HG03378 (cell line): ENCODE measurements at regions not wholly inside any gene's neighbourhood (a gene's known extent, or its start where the extent isn't known, plus 50 kb on each side); places are given as distances from the start of the nearest gene placed in this dataset.
A peak's percentile ranks its signal among the peaks of the same experiment; 100 is the strongest.
"Not testable (repeated sequence)": the region's sequence is repeated elsewhere in the genome, so short reads cannot be mapped to it uniquely, and the experiment has no call there.

Experiments used
- ATAC-seq: cut with Tn5 transposase; IDR thresholded peaks from one replicate; pipeline ENCODE4 v1.9.1; 2021; ENCODE audit warnings: mild to moderate bottlenecking, moderate library complexity; ENCODE audit not compliant: unreplicated experiment

DNA sequence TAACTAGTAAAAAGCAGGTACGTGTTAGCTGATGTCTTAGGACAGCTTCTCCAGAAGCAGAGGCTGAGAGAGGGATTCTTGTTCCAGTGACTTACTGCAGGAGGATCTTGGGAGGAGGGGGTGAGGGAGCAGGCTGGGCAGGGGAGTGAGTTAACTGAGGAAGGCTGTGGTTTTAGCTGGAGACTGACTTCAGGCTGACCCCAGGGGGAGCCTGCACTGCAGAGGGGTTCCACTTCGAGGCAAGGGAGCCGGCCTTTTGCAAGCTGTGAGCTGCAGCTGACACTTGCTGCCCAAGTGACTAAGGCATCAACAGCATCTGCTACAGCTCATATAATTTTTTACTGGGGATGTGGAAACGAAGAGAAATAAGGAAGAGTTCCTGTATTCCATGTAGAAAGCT is 50.4 kb upstream of the SOD1 start:
- no peak for ATAC-seq

DNA sequence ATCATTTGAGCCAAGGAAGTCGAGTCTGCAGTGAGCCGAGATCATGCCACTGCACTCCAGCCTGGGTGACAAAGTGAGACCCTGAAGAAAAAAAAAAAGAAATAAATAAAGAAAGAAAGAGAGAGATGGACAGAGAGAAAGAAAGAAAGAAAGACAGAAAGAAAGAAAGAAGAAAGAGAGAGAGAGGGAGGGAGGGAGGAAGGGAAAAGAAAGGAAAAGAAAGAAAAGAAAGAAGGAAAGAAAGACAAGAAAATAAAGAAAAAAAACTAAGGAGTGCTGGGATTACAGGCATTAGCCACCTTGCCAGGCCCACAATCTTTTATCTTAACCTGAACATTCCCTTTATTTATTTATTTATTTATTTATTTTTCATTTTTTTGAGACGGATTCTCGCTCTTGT is 51.7 kb upstream of the SOD1 start:
- no peak for ATAC-seq

DNA sequence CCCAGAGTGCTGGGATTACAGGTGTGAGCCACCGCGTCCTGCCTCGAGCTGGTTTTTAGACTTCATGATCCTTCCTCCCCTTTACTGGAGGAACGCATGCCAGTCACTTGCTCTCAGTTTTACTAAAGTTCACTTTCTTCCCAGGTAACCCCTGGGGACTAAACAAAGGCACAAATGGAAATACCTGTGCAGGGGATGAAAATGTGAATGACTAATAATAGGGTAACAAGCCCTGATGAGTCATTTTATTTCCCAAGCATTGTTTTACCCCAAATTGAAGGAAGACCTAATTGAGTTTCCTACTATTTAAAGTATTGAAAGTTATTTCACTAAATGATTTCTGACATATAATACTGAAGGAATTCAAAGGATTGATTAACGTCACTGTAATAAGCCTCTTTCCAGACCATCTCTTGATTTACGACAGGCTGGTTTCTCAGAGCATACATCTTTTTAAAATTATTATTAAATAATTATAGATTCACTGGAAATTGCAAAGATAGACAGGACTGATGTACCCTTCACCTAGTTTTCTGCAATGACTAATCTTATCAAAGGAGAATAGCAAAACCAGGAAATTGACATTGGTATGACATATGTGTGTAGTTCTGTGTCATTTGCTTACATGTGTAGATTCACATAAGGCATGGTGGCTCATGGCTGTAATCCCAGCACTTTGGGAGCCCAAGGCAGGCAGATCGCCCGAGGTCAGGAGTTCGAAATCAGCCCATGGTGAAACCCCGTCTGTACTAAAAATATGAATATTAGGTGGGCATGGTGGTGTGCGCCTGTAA is 53.2 kb upstream of the SOD1 start:
- ATAC-seq: no peak

DNA sequence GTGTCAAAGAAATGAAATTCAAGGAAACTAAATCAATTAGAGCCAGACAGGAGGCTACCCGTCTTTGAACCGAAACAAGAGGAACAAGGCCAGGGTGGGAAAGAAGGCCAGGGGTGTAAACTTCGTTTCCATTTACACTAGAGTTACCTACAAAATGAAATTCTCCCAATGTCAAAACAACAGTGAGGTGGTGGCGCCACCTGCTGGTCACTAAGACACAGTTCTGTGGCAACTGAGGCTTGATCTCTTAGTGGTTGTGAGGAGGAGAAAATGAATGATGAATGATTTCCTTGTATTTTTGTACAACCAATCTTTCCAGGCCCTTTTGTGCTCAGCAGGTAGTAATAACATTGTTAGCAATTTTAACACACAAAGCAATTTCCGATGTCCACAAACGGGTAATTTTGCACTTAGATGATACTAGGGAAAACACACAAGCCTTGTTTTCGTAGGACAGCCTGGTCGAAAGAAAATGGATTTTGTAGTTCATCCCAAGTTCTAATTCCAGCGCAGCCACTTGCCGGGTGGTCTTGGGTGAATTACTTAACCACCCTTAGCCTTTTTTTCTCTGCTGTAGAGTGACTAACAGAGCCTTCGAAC is 54.8 kb upstream of the SOD1 start:
- ATAC-seq: peak; percentile 73

DNA sequence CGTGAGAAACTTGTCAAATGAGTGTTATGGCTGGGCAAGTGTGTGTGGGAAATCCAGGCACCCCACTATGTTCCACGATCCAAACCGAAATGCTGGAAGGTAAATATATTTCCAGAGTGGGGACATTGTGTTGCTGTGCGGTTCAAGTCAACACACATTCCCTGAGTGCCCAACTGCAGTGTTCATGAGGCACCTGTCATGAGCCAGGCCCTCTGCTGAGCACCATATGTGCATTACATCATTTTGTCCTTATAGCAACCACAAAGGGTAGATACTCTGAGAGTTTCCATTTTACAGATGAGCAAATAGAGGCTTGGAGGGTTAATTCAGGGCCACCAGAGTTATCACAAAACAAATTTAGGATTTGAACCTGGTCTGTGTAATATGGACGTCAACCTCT is 59.9 kb upstream of the SOD1 start:
- no peak for ATAC-seq

DNA sequence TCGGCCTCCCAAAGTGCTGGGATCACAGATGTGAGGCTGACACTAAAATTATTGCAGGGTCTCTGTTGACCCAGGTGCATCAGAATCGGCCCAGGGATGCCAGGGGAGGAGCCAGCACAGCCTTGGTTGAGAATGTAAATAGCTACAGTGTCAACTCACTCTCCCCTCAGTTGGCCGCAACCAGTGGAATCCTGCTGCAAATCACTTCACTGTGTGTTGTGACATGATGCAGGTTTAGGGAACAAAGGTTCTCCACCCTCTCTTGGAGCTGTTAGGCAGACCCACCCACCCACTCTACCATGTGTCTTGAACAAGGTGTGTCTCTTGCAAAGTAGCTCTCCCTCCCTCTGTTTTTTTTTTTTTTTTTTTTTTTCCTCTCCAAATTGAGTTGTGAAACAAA is 60.5 kb upstream of the SOD1 start:
- no peak for ATAC-seq

DNA sequence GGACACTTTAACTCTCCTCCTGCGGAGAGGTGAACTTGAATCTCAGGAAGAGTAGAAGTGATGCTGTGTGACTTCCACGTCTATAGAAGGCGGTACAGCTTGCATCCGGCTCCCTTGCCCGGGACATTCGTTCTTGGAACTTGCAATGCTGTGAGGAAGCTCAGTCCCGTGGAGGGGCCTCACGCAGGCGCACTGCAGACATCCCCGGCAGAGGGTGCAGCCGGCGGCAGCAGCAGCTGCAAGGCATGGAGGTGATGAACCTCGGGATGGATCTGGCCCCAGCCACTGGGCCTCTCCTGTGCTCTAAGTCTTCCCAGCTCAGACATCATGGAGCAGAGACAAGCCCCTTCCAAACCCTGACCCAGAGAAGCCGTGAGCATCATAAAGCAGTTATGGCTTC is 61.8 kb upstream of the SOD1 start:
- no peak for ATAC-seq

DNA sequence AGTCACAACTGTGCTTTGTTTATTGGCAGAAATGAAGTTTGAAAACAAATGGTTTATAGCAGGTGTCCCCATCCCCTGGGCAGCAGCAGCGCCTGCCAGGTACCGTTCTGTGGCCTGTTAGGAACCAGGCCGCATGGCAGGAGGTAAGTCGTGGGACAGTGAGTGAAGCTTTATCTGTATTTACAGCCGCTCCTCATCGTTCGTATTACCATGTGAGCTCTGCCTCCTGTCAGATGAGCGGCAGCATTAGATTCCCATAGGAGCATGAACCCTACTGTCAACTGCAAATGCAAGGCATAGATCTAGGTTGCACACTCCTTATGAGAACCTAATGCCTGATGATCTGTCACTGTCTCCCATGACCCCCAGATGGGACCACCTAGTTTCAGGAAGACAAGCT is 63.4 kb upstream of the SOD1 start:
- no peak for ATAC-seq

DNA sequence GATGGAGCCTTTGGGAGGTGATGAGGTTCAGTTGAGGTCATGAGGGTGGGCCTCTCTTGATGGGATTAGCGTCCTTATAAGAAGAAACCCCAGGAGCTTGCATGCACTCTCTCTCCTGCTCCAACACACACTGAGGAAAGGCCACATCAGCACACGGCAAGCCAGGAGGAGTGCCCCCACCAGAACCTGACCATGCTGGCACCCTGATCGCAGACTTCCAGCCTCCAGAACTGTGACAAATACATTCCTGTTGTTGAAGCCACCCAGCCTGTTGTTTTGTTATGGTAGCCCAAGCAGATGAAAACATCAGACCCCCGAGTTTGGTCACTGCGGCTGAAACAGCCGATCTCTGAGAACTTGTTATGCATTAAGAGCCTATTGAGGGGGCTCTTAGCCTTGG is 64.8 kb upstream of the SOD1 start:
- ATAC-seq: no peak

DNA sequence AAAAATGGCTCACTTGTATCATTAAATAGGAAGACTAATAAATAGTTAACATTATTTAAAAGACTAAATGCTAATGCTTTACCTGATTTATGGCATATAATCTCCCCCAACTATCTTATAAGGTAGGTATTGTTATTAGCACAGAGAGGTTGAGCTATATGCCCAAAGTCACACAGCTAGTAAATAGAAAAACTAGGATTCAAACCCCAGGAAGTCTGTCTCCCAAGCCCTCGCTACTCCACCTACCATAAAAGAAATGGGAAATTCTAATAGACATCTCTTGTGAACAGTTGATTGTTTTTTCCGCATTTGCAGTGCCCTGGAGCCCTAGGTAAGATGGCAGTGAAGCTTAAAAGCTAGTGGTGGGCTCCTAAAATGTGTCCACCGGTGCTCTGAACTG is 65.2 kb upstream of the SOD1 start:
- ATAC-seq: no peak

DNA sequence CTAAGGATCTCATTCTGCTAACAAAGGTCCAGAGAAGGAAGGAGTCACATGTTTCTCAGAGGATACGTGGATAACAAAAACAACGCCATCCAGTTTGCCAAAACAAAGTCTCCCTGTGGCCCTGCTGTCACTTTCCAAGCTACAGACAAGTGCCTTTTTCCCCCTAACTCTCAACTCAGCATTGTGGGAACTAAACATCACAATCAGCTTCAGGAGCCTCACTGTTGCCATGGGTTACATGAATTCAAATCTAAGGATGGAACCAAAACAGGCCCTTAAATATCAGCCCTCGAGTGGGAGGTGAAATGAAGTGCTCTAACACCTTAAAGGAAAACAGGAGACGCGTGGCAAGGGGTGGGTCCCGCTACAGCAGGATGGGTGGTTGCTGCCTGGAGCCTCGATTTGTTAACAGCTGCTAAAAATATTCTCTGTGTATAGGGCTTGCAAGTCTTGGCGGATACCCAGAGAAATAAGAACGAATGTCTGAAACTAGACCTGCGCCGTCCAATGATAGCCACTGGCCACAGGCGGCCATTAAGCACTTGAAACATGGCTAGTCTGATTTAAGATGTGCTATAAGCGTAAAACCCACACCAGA is 66.4 kb upstream of the SOD1 start:
- ATAC-seq: no peak

DNA sequence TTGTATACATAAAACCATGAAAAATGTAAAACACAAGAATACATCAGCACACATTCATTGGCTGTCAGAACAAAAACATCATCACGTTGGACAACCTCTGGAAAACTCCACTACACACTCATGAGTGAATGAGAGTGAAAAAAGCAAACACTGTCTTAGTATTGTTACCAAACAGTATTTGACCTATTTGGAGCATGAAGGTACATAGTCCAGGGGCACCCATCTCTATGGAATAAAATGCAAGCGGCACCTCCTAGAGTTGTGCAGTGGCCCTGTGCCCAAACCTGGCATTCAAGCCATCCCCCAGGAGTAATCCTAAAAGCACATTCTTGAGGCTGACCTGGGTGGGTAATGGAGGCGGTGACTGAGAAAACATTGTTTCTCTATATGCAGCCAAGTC is 67.0 kb upstream of the SOD1 start:
- ATAC-seq: no peak

DNA sequence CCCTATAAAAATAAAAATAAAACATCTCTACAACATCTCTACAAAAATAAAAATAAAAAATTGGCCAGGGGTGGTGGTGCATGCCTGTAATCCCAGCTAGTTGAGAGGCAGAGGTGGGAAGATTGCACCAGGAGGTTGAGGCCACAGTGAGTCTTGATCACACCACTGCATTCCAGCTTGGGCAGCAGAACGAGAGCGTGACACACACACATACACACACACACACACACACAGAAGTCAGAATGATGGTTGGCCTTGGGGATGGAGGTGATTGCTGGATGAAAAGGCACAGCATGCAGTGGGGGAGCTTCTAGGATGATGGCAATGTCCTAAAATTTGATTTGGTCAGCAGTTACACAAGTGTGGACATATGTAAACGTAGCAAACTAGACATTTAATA is 69.7 kb upstream of the SOD1 start:
- no peak for ATAC-seq

DNA sequence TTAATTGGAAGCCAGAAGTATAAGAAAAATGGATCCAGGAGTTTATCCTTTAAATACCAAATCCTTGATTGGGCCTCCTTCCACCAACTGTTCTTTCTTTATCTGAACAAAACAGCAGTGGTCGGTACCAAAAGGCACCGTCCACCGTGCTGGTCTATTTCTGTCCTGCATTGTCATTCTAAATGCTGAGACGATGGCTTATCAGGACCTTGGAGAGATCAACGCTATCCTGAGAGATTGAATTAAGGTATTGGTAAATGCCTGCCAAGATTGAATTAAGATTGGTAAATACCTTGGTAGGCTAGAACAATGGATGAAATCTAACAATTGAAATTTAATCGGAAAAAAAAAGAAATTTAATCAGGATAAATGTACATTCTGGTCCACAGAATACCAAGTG is 73.4 kb upstream of the SOD1 start:
- ATAC-seq: no peak

DNA sequence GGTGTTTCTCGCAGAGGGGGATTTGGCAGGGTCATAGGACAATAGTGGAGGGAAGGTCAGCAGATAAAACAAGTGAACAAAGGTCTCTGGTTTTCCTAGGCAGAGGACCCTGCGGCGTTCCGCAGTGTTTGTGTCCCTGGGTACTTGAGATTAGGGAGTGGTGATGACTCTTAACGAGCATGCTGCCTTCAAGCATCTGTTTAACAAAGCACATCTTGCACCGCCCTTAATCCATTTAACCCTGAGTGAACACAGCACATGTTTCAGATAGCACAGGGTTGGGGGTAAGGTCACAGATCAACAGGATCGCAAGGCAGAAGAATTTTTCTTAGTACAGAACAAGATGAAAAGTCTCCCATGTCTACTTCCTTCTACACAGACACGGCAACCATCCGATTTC is 75.6 kb upstream of the SOD1 start:
- ATAC-seq: not testable (repeated sequence)

DNA sequence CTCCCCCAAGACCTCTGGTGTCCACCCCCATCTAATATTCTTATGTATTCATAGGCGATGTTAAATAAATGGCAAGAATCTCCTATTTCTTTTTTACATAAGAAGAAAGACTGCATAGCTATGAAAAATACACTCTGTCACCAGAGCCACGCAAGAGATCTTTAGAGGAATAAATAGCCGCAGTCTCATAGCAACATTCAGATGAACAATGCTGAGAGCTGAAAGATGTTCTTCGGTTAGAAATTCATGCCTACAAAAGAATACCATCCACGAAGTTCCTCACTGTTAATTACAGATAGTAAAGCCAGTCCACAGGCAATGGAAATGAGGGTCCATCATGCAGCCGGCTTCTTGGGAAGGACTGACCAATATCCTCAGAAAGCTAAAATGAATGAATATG is 76.0 kb upstream of the SOD1 start:
- ATAC-seq: no peak

DNA sequence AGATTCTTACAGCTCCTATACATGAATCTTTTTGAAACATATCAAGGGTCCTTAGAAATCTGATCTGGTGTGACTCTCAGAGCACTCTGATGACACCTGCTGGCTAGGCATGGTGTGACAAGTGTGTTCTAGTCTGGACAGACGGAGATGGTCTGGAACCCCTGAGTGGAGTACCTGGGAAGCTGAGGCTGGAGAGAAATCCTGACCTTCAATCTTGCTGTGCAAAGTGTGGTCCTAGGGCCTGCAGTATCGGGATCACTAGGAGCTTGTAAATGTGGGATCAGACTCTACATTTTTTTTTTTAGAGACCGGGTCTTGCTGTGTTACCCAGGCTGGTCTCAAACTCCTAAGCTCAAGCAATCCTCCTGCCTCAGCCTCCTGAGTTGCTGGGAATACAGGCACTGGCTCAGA is 78.6 kb upstream of the SOD1 start:
- ATAC-seq: no peak

DNA sequence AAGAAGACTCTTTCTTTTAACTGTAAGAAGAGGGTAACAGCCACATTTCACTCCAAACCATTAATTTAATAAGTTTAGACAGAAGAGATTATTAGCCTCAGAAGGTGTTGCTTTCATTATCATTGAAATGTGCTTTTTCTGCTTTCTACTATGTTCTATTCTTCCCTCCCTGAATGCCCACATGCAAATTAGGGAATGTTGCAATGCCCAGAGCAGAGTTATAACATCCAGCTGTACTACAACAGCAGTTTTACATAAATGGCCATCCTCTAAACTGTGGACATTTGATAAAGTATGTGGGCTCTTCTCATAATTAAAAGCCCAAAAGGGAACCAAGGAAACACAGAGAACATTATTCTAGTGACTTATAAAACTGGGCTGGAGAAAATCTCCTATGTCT is 82.2 kb upstream of the SOD1 start:
- ATAC-seq: no peak

DNA sequence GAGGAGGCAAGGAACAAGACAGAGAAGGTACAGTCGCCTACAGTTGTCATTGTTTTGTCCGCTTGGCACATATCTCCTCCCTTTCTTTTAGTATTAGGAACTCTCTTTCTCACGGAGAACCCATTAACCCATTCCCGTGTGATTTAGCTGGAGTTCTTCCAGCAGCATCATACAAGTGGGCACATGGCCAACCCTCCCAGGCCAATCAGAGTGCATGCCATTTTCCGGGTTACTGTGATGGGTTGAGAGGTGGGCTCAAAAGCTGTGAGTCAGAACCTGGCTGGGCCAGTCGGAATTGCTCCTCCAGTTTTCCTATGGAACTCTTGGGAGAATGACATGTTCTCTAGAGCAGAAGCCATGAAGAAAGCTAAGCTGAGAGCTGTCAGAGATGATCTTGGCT is 83.1 kb upstream of the SOD1 start:
- ATAC-seq: no peak

DNA sequence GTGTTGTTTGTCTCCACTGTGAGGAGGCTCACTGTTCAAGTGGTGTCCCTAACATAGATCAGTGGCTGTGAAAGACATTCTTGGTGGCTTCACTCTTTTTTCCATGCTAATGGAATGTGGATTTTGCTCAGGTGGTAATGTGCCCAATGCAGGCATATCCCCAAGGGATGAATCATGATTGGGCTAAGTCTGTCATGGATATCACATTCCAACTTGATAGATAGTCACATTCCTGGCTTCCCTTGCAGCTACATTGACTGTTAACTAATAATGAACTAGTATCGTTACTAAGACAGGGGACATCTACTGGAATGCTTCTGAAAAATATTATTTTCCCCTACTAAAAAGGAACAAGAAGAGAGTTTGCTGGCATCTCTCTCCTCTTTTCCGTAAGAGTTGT is 86.3 kb upstream of the SOD1 start:
- no peak for ATAC-seq

DNA sequence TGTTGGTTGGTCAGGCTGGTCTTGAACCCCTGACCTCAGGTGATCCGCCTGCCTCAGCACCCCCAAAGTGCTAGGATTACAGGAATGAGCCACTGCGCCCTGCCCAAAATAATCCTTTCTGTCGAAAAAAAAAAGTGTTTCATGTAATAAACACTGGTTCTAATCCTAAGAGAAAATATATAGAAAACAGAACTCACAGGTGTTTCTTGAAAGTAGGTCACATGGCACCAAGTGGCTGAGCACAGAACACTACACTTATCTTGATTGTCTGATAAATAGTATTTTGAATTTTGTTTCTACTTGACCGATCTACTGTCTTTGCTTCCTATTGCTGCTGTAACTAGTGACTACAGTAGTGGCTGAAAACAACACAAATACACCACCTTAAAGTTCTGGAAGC is 87.6 kb upstream of the SOD1 start:
- no peak for ATAC-seq

DNA sequence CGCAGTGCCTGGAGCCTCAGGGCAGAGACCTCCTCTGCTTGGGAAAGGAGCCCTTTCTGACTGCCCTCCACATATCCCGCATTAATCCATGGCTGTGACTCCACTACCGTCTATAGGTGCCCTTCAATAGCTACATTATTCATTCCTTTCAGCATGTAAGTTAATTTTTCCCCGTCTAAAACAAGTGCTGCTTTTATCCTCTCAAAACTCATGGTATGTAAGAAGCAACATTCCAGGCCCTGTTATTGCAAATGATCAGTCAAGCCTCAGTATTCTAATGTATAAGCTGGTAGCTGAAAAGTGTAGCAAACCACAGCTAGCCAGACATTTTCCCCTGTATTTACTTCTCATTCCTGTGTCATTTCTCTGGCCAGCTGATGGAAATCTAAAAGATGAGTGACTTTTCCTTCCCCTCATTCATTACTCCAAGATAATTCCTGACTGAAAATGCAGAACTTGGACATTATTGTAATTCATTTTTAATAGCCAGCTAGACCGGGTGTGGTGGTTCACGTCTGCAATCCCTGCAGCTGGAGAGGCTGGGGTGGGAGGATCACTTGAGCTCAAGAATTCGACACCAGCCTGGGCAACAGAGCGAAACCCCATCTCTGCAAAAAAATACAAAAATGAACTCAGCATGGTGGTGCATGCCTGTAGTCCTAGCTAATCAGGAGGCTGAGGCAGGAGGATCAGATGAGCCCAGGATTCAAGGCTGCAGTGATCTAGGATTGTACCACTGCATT is 88.5 kb upstream of the SOD1 start:
- ATAC-seq: no peak
